G401.6 (cell line): ENCODE measurements at regions not wholly inside any gene's neighbourhood (a gene's known extent, or its start where the extent isn't known, plus 50 kb on each side); places are given as distances from the start of the nearest gene placed in this dataset.

Experiments used
- FAIRE-seq: peaks from 2 replicates; lab custom pipeline; 2012; peaks lifted over from hg19 to GRCh38; lab: Jason Lieb, UNC

DNA sequence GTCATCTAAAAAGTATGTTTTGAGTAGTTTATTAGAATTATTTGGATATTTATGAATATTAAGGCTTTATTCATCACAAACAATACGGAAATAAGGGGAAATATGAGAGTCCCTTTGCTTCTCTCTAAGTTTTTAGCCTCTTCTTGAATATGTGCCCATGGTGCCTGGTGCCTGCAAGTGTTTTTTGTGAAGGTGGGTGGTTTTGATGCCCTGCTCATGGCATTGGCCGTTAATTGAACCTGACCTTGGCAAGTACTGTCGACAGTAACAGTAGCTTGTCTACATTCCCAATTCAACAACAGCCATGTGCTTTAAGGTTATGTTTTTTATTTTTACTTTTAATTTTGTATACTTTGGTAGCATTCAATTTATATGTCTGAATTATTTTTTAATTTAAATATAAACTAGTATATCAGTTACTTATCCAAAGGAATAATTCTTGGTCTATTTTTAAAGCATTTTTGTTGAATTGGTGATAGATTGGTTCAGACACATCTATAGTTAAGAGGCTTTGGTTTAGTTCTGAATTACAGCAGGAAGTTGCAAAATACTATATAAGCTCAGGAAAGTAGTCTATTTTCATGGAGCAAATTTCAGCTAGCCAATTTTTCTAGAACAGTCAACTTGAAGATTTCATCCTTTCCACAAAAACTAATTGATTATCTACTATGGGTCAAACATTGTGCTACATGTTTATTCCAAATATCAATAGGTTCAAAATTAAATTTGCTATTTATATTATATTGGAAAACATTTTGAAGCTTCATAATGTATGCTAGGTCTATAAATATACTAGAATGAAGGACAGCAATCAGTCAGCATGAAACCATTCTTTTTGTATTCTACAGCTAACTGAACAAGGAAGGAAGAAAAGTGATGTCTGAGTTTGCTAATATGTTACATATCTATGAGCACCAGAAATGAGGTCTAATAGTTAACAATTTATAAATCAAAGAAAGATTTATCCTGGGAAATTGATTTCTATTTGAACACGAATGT, 184.4 kb downstream of the MRPL39 start:
- FAIRE-seq: no peak

DNA sequence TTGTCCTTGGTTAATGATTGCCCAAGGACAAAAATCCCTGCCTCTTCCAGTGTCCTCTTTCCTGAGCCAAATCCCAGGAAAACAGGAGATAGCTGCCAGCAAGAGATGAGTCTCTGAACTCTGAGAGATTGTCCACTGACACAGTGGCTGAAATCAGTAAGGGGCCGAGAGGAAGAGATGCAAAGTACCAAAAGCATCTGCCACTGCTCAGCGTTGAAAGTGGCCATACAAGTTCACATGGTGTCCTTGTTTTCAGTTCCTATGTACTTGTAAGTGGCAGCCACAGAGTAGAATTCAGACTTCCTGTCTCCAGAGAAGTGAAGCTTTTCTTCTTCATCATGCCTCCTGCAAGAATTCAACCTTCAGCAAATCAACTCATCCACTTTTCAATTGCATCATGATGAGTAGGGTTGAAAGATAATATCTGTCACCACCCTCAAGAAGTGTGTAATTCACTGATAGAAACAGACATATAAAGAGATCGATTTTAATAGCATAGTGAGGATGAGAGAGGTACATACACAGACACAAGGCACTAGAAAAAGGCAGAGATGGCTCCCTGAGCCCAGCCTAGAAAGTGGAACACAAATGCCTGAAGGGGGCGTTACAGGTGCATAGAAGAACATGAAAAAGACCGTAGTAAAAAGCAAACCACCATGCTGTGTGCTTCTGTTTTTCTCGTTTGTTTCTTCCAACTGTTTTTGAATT, 185.8 kb downstream of the MRPL39 start:
- no peak for FAIRE-seq

DNA sequence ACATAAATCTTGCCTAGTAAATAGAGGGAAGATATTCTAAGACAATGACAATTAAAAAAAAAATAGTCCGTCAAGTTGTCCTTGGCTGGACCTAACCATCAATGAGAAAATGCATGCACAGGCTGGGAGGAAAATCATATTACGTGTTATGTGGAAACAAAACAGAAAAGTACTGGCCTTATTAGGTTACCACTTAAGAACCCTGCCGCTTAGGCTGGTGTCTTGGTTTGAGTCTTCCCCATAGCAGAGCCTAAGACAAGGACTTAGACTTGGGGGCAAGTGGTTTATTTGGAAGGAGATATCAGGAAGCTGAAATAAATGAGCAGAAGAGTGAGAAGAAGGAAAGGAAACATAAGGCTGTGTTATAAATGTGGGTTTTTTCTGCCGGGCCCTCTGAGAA, 186.4 kb downstream of the MRPL39 start:
- FAIRE-seq: no peak

DNA sequence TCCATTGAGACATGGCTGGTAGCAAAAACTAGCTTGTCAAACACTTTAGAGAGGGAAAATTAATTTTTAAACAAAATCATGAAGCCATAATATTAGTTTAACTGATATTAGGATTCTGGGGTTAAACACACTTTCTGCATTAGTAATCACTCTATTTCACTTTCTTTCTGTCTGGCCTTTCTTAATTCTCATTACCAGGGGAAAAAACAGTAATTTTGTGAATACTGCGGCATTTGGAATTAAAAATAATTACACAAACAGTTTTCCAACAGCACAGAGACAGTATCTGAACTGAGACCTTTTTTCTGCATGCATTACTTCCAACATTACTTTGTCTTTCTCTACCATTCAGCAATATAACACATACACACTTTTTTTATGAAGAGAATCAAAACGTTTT, 190.6 kb downstream of the MRPL39 start:
- no peak for FAIRE-seq

DNA sequence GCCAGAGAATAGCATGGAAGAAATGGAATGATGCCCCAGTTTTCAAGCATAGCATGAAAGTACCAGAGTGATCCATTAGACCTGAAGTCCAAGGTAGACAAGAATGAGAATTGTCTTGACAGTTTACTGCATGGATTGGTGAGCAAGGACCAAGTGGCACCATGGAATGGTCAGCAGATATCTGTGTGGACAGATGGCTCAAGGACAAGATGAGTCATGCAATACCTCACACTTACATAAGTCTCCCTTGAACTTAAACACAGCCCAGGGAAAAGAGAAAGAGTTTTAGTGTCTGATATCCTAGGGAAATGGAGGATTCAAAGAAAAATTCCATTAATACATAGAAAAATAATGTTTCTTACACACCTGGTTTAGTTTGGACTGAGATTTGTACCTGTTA, 195.2 kb downstream of the MRPL39 start:
- FAIRE-seq: no peak

DNA sequence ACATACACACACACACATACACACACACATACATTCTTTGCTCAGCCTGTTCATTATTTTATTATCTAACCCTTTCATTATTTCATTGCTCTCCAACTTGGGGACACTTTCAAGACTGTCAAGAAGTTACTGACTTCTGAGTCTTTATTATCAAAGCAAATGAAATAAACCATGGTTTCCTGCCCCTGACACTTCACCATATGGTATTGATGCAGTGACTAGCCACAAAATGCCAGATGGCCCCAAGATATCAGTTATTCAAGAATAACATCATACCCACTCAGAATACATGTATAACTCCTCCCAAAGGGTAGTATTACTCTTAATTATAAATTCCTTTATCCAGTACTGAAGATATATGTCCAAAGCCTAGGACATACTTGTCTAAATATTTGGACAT, 197.3 kb downstream of the MRPL39 start:
- no peak for FAIRE-seq

DNA sequence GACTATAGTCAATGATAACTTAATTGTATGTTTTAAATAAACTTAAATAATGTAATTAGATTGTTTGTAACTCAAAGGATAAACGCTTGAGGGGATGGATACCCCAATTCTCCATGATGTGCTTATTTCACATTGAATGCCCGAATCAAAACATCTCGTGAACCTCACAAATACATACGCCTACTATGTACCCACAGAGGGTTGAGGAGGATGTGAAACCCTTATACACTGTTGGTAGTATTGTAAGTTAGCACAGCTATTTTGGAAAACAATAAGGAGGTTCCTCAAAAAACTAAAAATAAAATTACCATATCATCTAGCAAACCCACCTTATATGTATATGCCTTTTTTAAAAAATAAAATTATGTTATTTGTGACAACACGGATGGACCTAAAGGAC, 198.6 kb downstream of the MRPL39 start:
- no peak for FAIRE-seq

DNA sequence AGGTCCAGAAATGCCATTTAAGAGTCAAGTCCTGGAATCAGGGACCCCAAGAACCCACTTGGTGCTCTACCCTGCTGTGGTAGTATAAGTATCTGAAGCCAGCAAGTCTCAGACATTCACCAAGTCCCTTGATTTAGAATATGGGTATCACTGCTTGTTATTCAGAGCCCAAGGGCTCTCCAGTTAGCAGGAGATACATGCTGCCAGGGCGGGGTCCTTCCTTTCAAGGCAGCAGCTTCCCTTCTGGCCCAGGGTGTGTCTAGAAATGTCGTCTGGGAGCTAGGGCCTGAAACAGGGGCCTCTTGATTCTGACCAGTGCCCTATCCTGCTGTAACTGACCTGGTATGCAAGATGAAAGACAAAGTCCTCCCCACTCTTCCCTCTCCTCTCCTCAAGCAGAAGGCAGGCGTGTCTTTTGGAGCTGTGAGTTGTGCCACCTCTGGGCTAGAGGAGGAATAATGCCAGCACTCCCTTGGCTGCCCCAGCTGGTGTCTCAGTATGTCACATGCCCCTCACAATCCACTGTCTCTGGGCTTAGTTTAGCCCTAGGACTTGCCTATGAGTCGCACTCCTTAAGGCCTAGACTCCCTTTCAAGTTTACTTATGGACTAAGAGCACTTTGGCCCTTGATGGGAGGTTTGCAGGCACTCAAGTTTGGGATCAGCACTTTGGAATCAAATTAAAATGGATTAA, 200.2 kb downstream of the MRPL39 start:
- no peak for FAIRE-seq

DNA sequence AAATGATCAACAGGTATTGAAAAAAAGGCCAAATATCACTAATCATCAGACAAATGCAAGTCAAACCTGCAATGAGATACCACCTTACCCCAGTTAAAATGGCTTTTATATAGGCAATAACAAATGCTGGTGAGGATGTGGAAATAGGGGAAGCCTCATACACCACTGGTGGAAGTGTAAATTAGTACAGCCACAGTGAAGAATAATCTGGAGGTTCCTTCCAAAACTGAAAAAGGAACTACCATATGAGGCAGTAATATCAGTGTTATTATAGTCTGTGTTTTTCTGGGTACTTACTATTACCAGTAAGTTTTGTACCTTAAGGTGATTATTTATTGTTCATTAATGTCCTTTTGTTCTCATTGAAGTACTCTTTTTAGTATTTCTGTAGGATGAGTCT, 201.3 kb downstream of the MRPL39 start:
- FAIRE-seq: no peak

DNA sequence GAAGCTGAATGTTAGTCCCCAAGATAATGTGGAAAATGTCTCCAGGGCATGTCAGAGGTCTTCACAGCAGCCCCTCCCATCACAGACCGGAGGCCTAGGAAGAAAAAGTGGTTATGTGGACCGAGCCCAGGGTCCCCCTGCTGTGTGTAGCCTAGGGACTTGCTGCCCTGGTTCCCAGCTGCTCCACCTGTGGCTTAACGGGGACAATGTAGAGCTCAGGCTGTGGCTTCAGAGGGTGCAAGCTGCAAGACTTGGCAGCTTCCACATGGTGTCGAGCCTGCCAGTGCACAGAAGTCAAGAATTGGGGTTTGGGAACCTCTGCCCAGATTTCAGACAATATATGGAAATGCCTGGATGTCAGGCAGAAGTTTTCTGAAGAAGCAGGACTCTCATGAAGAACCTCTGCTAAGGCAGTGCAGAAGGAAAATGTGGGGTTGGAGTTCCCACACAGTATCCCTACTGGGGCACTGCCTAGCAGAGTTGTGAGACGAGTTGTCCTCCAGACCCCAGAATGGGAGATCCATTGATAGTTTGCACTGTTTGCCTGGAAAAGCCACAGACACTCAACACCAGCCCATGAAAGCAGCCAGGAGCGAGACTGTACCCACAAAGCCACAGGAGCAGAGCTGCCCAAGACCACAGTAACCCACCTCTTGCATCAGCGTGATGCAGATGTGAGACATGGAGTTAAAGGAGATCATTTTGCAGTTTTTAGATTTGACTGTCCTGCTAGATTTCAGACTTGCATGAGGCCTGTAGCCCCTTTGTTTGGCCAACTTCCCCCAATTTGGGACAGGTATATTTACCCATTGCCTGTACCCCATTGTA, 204.9 kb downstream of the MRPL39 start:
- no peak for FAIRE-seq

DNA sequence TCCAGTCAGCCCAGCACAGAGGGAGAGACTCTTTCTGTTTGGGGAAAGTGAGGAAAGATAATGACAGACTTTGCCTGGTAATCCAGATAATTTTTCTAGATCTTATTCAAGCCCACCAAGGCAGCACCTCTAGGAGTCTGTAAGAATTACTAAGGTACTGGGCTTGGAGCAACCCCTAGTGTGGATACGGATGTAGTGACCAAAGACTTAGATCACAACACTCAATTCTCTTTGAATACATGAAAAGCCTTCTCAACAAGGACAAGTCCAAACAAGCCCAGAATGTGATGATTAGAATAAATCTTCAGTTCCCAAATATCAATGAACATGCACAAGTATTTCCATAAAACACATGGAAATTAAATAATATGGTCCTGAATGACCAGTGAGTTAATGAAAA, 206.9 kb downstream of the MRPL39 start:
- FAIRE-seq: no peak

DNA sequence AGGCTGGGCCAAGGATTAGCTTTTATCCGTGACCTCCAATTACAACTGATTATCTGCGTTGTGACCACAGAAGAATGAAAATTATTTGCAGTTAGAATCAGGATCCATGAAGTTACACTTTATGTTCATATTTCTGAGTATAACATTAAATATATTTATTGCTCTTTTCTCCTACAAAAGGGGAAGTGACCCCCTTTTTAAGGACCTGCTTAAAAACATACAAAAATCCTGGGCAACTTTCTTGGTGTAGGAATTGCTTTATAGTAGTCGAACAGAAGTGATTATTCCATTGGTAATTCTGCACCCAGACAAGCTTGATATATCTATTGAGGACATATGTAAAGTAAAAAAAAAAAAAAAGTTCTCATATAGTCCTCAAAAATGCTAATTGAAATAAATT, 208.7 kb downstream of the MRPL39 start:
- no peak for FAIRE-seq

DNA sequence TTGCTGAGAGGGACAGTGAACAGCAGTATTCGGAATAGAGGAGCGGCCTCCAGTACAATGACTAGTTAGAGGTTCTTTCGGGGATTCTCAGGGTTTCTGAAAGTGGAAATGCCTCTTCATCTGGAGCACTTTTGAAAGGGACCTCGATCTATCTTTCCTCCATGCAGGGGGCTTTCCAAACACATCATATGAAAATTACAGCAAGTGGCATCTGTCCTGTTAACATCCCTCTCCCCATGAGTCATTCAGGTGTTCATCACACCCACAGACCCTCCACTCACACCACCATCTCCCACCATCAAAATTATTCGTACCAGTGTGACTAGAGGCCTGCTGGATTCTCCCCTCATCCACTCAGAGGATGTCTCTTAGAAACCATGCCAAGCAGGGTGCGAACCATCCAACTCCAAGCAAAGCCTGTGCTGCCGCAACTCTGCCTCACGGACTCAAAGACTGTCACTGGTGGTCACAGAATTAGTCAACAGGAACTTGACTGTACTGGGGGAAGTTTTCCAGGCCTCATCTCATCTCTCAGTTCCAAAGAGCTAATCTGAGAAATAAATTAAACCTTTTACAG, 211.1 kb downstream of the MRPL39 start:
- no peak for FAIRE-seq

DNA sequence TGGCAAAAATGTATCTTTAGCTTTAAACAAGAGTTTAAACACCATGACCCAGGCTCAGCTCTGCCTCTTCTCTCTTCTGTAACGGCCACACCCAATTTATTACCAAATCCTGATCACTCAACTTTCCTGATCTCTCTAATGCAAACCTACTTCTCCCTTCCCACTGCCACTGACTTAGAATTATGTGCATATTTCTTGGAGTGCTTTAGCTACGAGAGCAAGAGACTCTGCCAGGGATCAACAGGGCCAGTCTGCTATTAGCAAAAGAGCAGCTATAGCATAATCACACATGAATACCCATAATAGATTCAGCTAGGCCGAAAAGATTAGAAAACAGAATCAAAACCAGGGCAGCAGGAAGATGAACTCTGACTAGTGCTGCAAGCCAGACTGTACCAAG, 215.5 kb downstream of the MRPL39 start:
- FAIRE-seq: no peak

DNA sequence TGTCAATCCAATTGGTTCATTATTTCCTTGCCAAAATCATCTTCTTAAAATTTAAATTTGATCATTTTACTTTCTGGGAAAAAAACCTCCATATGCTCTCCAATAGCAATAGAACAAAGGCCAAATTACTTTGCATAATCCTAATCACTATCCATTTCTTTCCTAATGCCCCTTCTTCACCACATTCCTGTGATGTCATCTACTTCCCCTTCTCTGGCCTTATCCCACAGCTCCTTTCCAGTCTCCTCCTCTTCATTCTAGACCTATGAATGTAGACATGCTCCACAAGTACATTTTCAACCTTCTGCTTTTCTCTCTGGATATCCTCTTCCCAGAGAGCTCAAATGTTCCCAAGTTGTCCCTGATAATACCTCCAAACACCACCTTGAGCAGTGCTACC, 216.6 kb downstream of the MRPL39 start:
- FAIRE-seq: no peak

DNA sequence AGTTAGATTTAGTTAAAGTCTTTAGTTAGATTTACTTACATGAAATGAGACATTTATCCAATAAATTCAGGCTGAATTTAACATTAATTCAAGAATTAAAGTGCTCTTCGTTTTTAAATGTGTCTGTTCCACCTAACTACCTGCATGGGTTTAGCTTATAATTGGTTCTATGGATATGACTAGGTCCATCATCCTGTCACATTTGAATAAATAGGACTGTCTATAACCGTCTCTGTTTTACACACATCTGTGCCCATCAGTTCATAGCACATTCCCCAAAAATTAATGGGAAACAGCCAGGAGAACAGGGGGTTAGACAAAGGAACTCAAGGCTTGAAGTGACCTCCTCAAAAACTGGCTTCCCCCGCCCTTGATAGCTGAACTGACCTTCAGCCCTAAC, 219.6 kb downstream of the MRPL39 start:
- FAIRE-seq: no peak

DNA sequence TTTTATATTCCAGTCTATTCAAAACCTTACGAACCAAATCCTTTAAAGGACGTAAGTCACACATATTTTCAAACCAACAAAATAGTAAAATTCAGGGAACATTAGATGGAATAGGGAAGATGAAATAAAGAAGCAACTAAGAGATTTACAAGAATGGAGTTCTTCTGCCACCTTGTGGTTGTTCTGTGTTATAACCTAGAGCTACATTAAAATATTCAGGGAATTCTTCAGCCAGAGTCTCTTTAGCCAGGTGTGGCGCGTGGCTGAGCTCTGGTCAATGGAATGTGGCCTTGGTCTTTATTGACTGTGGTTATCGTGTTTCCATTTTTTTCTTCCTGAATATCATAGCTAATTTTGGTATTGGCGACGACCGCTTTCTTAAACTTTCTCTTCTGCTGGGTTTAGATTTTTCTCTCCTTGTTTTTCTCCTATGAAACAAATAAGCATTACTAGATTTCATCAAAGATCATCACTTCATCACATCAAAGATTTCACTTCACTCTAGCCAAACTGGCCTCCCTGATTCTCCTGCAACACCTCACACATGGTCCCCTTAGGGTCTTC, 221.3 kb downstream of the MRPL39 start:
- FAIRE-seq: peak; percentile 49

DNA sequence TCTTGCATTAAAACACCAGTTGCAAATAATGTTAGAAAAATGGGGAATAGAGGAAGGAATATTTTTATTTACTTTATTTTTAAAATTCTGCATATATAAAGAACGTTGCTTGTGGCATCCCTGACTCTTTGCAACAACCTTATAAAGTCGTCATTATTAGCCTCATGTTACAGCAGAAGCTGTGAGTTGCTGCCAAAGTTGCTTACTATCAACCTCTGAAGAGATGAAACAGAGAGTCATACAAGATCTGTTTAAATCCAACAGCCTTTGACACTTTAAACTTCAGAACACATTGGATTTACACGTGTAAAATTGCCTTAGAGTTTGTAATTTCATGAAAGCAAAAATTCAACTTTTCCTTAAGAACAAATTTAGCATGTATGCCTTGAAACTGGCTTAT, 221.9 kb downstream of the MRPL39 start:
- FAIRE-seq: no peak

DNA sequence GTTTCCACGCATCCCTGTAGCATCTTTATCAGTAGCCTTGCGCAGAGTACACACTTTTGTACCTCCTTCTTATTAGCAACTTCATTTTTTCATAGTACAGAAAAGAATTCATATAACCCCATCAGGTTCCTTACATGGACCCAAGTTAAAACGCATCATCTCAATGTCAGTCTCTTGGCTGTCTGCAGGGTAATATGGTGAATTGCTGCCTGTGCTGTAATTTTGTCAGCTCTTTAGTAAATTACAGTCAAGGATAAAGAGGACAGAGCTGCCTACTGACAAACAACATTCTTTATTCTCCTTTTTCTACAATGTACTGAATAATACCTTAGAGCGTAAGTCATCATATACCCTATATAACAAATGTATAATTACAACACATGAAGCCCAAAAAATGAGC, 222.5 kb downstream of the MRPL39 start:
- no peak for FAIRE-seq

DNA sequence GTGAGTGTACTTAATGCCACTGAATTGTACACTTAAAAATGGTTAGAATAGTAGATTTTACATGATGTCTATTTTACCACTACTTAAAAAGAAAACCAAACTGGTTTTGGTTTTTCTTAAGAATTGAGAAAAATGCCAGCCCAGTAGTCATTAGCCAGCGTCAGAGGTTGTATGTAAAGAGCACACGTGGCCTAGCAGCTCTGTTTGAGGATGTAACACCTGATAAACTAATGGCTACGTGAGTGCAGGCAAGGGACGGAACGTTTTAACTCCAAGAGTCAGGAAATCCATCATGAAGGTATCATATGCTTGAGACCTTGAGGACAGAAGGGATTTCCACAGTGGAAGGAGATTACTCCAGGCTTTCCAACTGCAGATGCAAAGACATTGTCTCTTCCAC, 223.7 kb downstream of the MRPL39 start:
- FAIRE-seq: no peak

DNA sequence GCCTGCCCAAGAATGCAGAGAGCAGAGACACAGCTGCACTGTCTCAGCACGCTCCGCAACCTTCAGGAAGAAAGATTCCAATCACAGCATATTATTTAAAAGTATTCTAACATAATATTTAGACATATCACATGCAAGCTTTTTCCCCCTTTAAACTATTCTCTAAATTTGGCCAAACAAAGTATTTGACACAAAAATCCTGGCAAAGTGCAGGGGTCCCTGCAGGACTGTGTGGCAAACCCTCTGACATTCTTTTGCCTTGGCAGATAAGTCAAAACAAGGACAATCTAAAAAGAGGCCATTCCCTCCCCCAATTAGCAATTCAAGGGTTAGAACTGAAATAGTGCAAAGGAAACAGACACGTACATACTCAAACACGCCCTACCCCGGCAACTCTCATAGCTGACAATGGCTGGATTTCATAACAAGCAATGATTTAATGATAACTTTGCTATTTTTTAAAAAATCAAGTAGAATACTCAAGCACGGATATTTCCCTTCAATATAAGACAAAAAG, 225.3 kb downstream of the MRPL39 start:
- no peak for FAIRE-seq
